ENCODE measurements at regions not wholly inside any gene's neighbourhood (a gene's known extent, or its start where the extent isn't known, plus 50 kb on each side); places are given as distances from the start of the nearest gene placed in this dataset.

- no peak for TF ChIP-seq POLR2AphosphoS5 (IDR thresholded peaks at IDR 0.05)
- no peak for TF ChIP-seq POLR2A (IDR thresholded peaks at IDR 0.05)
- Histone ChIP-seq H3K9me3 (no peaks in the 10 kb centered on the region), H3K4me3 (no peak overlapping the region), H3K27me3 (no peaks in the 10 kb centered on the region), H3K36me3 (no peaks in the 10 kb centered on the region), H3K27ac (no peak overlapping the region), H3K4me1 (no peaks in the 10 kb centered on the region)
- no peak for DNase-seq (ENCODE audit: low spot score in 2 of 2)
- intact Hi-C loops (cut with DNase I; ENCODE audit: low total_unique reads), result no loop called here
These were observed 158.8 kb downstream of the AASDHPPT start for GRCh38 chr11:106236295-106236694.

GRCh38 chr11:106238704-106239360, 161.4 kb downstream of the AASDHPPT start:
- H3K4me3 ChIP-seq, result no peak overlapping the region
- H3K27me3 ChIP-seq, result no peaks in the 10 kb centered on the region
- TF ChIP-seq POLR2A (IDR thresholded peaks at IDR 0.05) (no peak), POLR2AphosphoS5 (IDR thresholded peaks at IDR 0.05) (no peak), CTCF (IDR thresholded peaks at IDR 0.05) (no peak)
- no peak for DNase-seq (ENCODE audit: low spot score in 2 of 2)
- H3K27ac ChIP-seq, result no peak overlapping the region
- no peaks in the 10 kb centered on the region for H3K9me3 ChIP-seq
- intact Hi-C loops (cut with DNase I; ENCODE audit: low total_unique reads), result no loop called here
- no peaks in the 10 kb centered on the region for H3K36me3 ChIP-seq
- no peaks in the 10 kb centered on the region for H3K4me1 ChIP-seq

- Histone ChIP-seq H3K9me3 (peaks cover 5 to 6% of the 10 kb centered on the region in 2 donors), H3K27ac (no peak overlapping the region), H3K4me3 (no peak overlapping the region), H3K36me3 (no peaks in the 10 kb centered on the region), H3K27me3 (no peaks in the 10 kb centered on the region), H3K4me1 (no peaks in the 10 kb centered on the region)
- no peak for DNase-seq (ENCODE audit: low spot score in 2 of 2)
- intact Hi-C loops (cut with DNase I; ENCODE audit: low total_unique reads), result no loop called here
- TF ChIP-seq POLR2A (IDR thresholded peaks at IDR 0.05), result no peak
- no peak for TF ChIP-seq CTCF (IDR thresholded peaks at IDR 0.05)
- TF ChIP-seq POLR2AphosphoS5 (IDR thresholded peaks at IDR 0.05), result no peak
These were observed 164.3 kb downstream of the AASDHPPT start for GRCh38 chr11:106241601-106242257.

GRCh38 chr11:106242718-106243415, 165.4 kb downstream of the AASDHPPT start:
- no peak for DNase-seq (ENCODE audit: low spot score in 2 of 2)
- Histone ChIP-seq H3K27me3 (no peaks in the 10 kb centered on the region), H3K4me1 (no peaks in the 10 kb centered on the region), H3K27ac (no peak overlapping the region), H3K9me3 (peaks cover 7 to 12% of the 10 kb centered on the region in 2 donors), H3K4me3 (no peak overlapping the region), H3K36me3 (no peaks in the 10 kb centered on the region)
- TF ChIP-seq POLR2AphosphoS5 (IDR thresholded peaks at IDR 0.05) (no peak), CTCF (IDR thresholded peaks at IDR 0.05) (no peak), POLR2A (IDR thresholded peaks at IDR 0.05) (no peak)
- intact Hi-C loops (cut with DNase I; ENCODE audit: low total_unique reads), result no loop called here

GRCh38 chr11:106246495-106246894, 169.0 kb downstream of the AASDHPPT start:
- H3K4me3 ChIP-seq, result no peak overlapping the region
- intact Hi-C loops (cut with DNase I; ENCODE audit: low total_unique reads), result no loop called here
- peaks cover 7 to 12% of the 10 kb centered on the region in 2 donors for H3K9me3 ChIP-seq
- no peaks in the 10 kb centered on the region for H3K27me3 ChIP-seq
- DNase-seq (ENCODE audit: low spot score in 2 of 2), result no peak
- TF ChIP-seq POLR2AphosphoS5 (IDR thresholded peaks at IDR 0.05), result no peak
- no peak for TF ChIP-seq POLR2A (IDR thresholded peaks at IDR 0.05)
- TF ChIP-seq CTCF (IDR thresholded peaks at IDR 0.05), result no peak
- H3K4me1 ChIP-seq, result no peaks in the 10 kb centered on the region
- no peaks in the 10 kb centered on the region for H3K36me3 ChIP-seq
- H3K27ac ChIP-seq, result no peak overlapping the region

All from breast epithelium (tissue), 4 donors.